A549 (cell line): ENCODE measurements at regions not wholly inside any gene's neighbourhood (a gene's known extent, or its start where the extent isn't known, plus 50 kb on each side); places are given as distances from the start of the nearest gene placed in this dataset.

Source experiments
- ATAC-seq, 2 experiments: fragments of 200-7000 bp in 1 of 2; fragments of >200 bp in 1 of 2; cut with Nextera tagmentation in 1 of 2; cut with Tn5 transposase in 1 of 2; 3 replicates each; pipeline versions ENCODE4 v1.8.0 to v1.9.1; 2018 to 2020; ENCODE audit warnings: mild to moderate bottlenecking in 1 of 2, moderate library complexity in 1 of 2
- CTCF ChIA-PET: fragments of 300-600 bp; sonication (Branson Sonifier 250); formaldehyde crosslinking; extraction: SDS; loops from one replicate; lab custom pipeline; 2021; ENCODE audit warnings: antibody characterized with exemption, inconsistent platforms; lab: Yijun Ruan, JAX
- POLR2A ChIA-PET: fragments of 350-600 bp; formaldehyde crosslinking; extraction: SDS; loops from one replicate; lab custom pipeline; 2021; ENCODE audit warnings: antibody characterized with exemption, inconsistent platforms; lab: Yijun Ruan, JAX
- DNase-seq, 2 experiments: peaks; one replicate each; pipeline versions ENCODE4 v3.0.0 to v3.0.0-alpha.2; 2011 to 2016; ENCODE audit warnings: low read depth in 1 of 2, low spot score in 1 of 2
- FAIRE-seq: peaks from 2 replicates; lab custom pipeline; 2011; peaks lifted over from hg19 to GRCh38; lab: Jason Lieb, UNC
- H3K27ac ChIP-seq, 2 experiments: fragments of >200 bp; sonication (Bioruptor Twin); formaldehyde crosslinking; 3 replicates each; pipeline ENCODE4 v1.5.1; 2016 to 2017
- H3K4me1 ChIP-seq: fragments of >200 bp; sonication (Bioruptor Twin); formaldehyde crosslinking; 3 replicates; pipeline ENCODE4 v1.6.1; 2016
- H3K4me2 ChIP-seq: fragments of >200 bp; sonication (Bioruptor Twin); formaldehyde crosslinking; 3 replicates; pipeline ENCODE4 v1.6.1; 2016
- H3K4me3 ChIP-seq: fragments of >200 bp; sonication (Bioruptor Twin); formaldehyde crosslinking; 3 replicates; pipeline ENCODE4 v1.5.1; 2016
- H3K9me3 ChIP-seq: fragments of >200 bp; sonication (Bioruptor Twin); formaldehyde crosslinking; 3 replicates; pipeline ENCODE4 v1.6.1; 2016
- CBX2 ChIP-seq: fragments of 200-600 bp; sonication (generic); IDR thresholded peaks from 2 replicates; pipeline ENCODE4 v1.6.1; 2016; ENCODE audit warnings: low read depth, mild to moderate bottlenecking, borderline replicate concordance
- CHD2 ChIP-seq: fragments of 150-350 bp; IDR thresholded peaks from 2 replicates; pipeline ENCODE4 v1.6.1; 2014; ENCODE audit warnings: low read length; ENCODE audit not compliant: partially characterized antibody
- EHF ChIP-seq: fragments of 250-450 bp; sonication (Bioruptor Pico); IDR thresholded peaks from 2 replicates; pipeline ENCODE4 v1.5.0; 2020; ENCODE audit warnings: mild to moderate bottlenecking
- EHMT2 ChIP-seq: fragments of 200-600 bp; sonication (generic); IDR thresholded peaks from 2 replicates; pipeline ENCODE4 v1.6.1; 2016; ENCODE audit warnings: antibody characterized with exemption, low read depth, mild to moderate bottlenecking, moderate library complexity
- FOSB ChIP-seq: fragments of 250-450 bp; sonication (Bioruptor Pico); IDR thresholded peaks from 2 replicates; pipeline ENCODE4 v1.5.0; 2020; ENCODE audit warnings: mild to moderate bottlenecking, moderate library complexity
- FOSL2 ChIP-seq, 2 experiments: fragments of 450-650 bp in 1 of 2; fragments of >200 bp in 1 of 2; sonication (Bioruptor Twin) in 1 of 2; formaldehyde crosslinking; IDR thresholded peaks; 2 replicates each; pipeline versions ENCODE4 v1.5.0 to v1.6.1; 2016 to 2020; ENCODE audit warnings: mild to moderate bottlenecking in 1 of 2, moderate library complexity in 1 of 2
- HEYL ChIP-seq: fragments of 250-450 bp; sonication (Bioruptor Pico); IDR thresholded peaks from 2 replicates; pipeline ENCODE4 v1.8.0; 2021; ENCODE audit warnings: mild to moderate bottlenecking, moderate library complexity
- KDM1A ChIP-seq: fragments of 200-600 bp; sonication (generic); IDR thresholded peaks from 2 replicates; pipeline ENCODE4 v1.6.1; 2016; ENCODE audit warnings: low read depth, mild to moderate bottlenecking
- MAZ ChIP-seq: fragments of 150-350 bp; IDR thresholded peaks from 2 replicates; pipeline ENCODE4 v1.6.1; 2014; ENCODE audit warnings: antibody characterized with exemption, low read depth, low read length, borderline replicate concordance
- MYC ChIP-seq: IDR thresholded peaks from 2 replicates; pipeline ENCODE4 v1.6.1; 2012; ENCODE audit warnings: mild to moderate bottlenecking, inconsistent platforms, low read length, improper control_type of control experiment, borderline replicate concordance
- PHF8 ChIP-seq: fragments of 200-600 bp; sonication (generic); IDR thresholded peaks from 2 replicates; pipeline ENCODE4 v1.6.1; 2016; ENCODE audit warnings: low read depth, mild to moderate bottlenecking, antibody characterized with exemption, moderate library complexity, borderline replicate concordance
- RARB ChIP-seq: fragments of 250-450 bp; sonication (Bioruptor Pico); IDR thresholded peaks from 2 replicates; pipeline ENCODE4 v1.8.0; 2021; ENCODE audit warnings: mild to moderate bottlenecking, moderate library complexity
- SREBF2 ChIP-seq: fragments of 450-650 bp; IDR thresholded peaks from 2 replicates; pipeline ENCODE4 v1.6.1; 2014; ENCODE audit warnings: mild to moderate bottlenecking, moderate library complexity
- TP53 ChIP-seq: fragments of 250-450 bp; sonication (Bioruptor Pico); IDR thresholded peaks from 2 replicates; pipeline ENCODE4 v1.5.0; 2021; ENCODE audit warnings: mild to moderate bottlenecking, moderate library complexity
- WGBS: methylation state at CpG from one replicate; pipeline ENCODE4 v1.1.6; 2017; ENCODE audit errors: missing lambda C conversion rate; 5-methylcytosine and 5-hydroxymethylcytosine counted together
- TF ChIP-seq, protein P1 (sequence below): IDR thresholded peaks from 2 replicates; pipeline ENCODE4 v1.6.1; 2012; ENCODE audit warnings: low read depth, borderline replicate concordance
- TF ChIP-seq, protein P2 (sequence below): fragments of >200 bp; sonication (Bioruptor Twin); formaldehyde crosslinking; IDR thresholded peaks from 2 replicates; pipeline ENCODE4 v1.6.1; 2016
- TF ChIP-seq, protein P3 (sequence below): fragments of 250-450 bp; sonication (Bioruptor Pico); IDR thresholded peaks from 2 replicates; pipeline ENCODE4 v1.5.0; 2021; ENCODE audit warnings: mild to moderate bottlenecking, moderate library complexity, borderline replicate concordance
- TF ChIP-seq, protein P4 (sequence below): fragments of >200 bp; sonication (Bioruptor Twin); formaldehyde crosslinking; IDR thresholded peaks from 3 replicates; pipeline ENCODE4 v1.5.1; 2016
- TF ChIP-seq, protein P5 (sequence below): fragments of 150-350 bp; IDR thresholded peaks from 2 replicates; pipeline ENCODE4 v1.6.1; 2014; ENCODE audit warnings: low read depth, mild to moderate bottlenecking, low read length

DNA sequence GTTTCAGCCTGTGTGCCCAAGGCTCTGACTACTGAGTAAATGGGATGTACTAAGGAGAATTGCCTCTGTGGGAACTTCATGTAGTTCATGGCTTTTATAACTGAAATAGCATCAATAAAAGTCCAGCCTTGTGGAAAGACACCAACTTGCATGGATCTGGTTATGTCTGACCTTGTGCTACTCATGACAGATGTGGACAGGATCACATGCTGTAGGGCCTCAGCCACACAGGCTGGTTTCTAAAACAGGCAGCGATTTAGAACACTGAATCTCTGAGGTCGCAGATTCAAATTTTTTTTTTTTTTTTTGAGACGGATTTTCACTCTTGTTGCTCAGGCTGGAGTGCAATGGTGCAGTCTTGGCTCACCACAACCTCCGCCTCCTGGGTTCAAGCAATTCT is 66.5 kb upstream of the SPIN1 start:
- Histone ChIP-seq H3K4me3 (no peak overlapping the region), H3K9me3 (no peaks in the 10 kb centered on the region), H3K27ac (no peak overlapping the region), H3K4me1 (no peaks in the 10 kb centered on the region), H3K4me2 (no peak overlapping the region)
- no peak for TF ChIP-seq EHMT2
- TF ChIP-seq CHD2: no peak
- TF ChIP-seq HEYL (CRISPR knock-in tag): no peak
- no peak for TF ChIP-seq TP53 (CRISPR knock-in tag)
- ATAC-seq (no peak), FAIRE-seq (no peak), DNase-seq (no peak)
- ChIA-PET CTCF (no interaction called here), POLR2A (no interaction called here)
- 79% methylated on average over 4 of the region's 4 CpGs for WGBS

DNA sequence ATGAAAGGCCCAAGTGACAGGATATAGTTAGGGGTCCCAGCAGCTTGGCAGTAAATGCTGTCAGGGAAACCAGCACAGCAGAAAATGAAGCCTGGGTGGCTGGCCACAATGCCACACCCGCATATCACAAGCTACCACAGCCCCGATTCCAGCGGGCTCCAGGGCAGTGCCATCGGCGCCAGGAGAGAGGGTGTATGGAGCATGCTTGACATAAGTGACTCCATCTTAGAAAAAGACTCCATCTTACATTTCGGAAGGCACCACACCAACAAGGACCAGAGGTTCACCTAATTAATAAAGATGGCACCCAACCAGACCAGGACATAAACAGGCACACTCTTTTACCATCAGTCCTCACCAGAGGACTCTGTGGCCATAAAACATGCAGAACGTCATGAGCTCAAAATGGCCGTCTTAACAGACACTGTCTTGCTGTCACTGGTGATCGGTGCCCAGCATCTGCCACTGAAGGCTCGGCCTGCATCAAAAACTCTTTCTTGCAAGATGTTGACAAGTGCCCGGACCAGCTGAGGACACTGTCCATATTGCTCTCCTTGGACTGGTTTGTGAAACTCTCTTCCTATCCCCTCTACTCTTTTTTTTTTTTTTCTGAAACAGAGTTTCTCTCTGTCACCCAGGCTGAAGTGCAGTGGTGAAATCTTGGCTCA is 67.4 kb upstream of the SPIN1 start:
- ATAC-seq (no peak), FAIRE-seq (no peak), DNase-seq (no peak)
- no peak overlapping the region for H3K27ac ChIP-seq
- ChIA-PET CTCF (interaction anchor here (1.3 kb wide), 1 partner anchor 10 kb away, joined by 3 read pairs; no protein-coding TSS in a partner anchor), POLR2A (no interaction called here)
- H3K4me3 ChIP-seq: no peak overlapping the region
- no peak overlapping the region for H3K4me2 ChIP-seq
- no peaks in the 10 kb centered on the region for H3K4me1 ChIP-seq
- no peaks in the 10 kb centered on the region for H3K9me3 ChIP-seq
- WGBS: 87% methylated on average over 11 of the region's 11 CpGs
- TF ChIP-seq SREBF2 (no peak), MYC (no peak), PHF8 (no peak), RARB (CRISPR knock-in tag) (no peak), KDM1A (no peak), EHF (no peak), FOSL2 (IDR thresholded peaks at IDR 0.05) (no peak), FOSL2 (CRISPR knock-in tag; IDR thresholded peaks at IDR 0.05) (no peak), CBX2 (no peak)
- TF ChIP-seq, protein P1, sequence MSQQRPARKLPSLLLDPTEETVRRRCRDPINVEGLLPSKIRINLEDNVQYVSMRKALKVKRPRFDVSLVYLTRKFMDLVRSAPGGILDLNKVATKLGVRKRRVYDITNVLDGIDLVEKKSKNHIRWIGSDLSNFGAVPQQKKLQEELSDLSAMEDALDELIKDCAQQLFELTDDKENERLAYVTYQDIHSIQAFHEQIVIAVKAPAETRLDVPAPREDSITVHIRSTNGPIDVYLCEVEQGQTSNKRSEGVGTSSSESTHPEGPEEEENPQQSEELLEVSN: no peak
- TF ChIP-seq, protein P2, sequence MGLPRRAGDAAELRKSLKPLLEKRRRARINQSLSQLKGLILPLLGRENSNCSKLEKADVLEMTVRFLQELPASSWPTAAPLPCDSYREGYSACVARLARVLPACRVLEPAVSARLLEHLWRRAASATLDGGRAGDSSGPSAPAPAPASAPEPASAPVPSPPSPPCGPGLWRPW: no peak
- TF ChIP-seq, protein P3, sequence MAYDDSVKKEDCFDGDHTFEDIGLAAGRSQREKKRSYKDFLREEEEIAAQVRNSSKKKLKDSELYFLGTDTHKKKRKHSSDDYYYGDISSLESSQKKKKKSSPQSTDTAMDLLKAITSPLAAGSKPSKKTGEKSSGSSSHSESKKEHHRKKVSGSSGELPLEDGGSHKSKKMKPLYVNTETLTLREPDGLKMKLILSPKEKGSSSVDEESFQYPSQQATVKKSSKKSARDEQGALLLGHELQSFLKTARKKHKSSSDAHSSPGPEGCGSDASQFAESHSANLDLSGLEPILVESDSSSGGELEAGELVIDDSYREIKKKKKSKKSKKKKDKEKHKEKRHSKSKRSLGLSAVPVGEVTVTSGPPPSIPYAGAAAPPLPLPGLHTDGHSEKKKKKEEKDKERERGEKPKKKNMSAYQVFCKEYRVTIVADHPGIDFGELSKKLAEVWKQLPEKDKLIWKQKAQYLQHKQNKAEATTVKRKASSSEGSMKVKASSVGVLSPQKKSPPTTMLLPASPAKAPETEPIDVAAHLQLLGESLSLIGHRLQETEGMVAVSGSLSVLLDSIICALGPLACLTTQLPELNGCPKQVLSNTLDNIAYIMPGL (CRISPR knock-in tag): no peak
- TF ChIP-seq, protein P4, sequence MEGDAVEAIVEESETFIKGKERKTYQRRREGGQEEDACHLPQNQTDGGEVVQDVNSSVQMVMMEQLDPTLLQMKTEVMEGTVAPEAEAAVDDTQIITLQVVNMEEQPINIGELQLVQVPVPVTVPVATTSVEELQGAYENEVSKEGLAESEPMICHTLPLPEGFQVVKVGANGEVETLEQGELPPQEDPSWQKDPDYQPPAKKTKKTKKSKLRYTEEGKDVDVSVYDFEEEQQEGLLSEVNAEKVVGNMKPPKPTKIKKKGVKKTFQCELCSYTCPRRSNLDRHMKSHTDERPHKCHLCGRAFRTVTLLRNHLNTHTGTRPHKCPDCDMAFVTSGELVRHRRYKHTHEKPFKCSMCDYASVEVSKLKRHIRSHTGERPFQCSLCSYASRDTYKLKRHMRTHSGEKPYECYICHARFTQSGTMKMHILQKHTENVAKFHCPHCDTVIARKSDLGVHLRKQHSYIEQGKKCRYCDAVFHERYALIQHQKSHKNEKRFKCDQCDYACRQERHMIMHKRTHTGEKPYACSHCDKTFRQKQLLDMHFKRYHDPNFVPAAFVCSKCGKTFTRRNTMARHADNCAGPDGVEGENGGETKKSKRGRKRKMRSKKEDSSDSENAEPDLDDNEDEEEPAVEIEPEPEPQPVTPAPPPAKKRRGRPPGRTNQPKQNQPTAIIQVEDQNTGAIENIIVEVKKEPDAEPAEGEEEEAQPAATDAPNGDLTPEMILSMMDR: no peak

DNA sequence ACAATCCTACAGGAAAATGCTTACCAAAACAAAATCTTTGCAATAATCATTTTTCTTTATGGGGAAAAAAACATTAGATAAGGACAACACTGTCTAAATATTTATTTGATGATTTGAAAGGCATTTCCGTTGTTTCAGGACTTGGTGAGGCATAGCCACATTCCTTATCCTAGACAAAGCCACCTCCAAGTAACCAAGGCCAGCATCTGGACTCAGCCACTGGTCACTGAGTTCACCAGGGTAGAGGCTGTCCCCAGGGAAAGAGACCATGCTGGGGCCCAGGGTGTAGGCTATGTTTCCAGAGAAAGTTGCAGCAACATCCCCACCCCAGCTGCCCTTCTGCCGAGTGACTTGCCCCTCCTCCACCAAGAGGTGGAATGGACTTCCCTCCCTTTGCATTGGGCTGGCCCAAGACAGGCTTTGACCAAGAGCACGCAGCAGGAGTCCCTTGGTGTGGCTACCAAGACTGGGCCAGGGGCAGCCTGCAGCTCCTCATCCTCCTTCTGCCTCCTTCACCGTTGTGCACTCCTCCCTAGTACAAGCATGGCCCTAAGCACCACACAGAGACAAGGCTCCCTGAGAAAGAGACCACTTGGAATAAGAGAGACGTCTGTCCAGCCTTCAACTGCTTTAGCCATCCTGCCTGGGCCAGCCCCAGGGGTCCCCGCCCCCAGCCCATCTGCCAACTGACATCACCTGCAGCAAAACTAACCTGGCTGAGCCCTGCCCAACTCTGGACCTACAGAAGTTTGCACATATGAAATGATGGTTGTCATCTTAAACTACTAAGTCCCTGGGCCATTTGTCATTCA is 68.1 kb upstream of the SPIN1 start:
- WGBS: 48% methylated on average over 6 of the region's 6 CpGs
- POLR2A ChIA-PET: no interaction called here
- no peak for FAIRE-seq
- TF ChIP-seq, protein P3 (CRISPR knock-in tag): no peak
- TF ChIP-seq FOSB (CRISPR knock-in tag) (no peak), MAZ (no peak)
- TF ChIP-seq, protein P5, sequence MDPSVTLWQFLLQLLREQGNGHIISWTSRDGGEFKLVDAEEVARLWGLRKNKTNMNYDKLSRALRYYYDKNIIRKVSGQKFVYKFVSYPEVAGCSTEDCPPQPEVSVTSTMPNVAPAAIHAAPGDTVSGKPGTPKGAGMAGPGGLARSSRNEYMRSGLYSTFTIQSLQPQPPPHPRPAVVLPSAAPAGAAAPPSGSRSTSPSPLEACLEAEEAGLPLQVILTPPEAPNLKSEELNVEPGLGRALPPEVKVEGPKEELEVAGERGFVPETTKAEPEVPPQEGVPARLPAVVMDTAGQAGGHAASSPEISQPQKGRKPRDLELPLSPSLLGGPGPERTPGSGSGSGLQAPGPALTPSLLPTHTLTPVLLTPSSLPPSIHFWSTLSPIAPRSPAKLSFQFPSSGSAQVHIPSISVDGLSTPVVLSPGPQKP: no peak

More for the DNA sequence above, 68.1 kb upstream of the SPIN1 start:
- Histone ChIP-seq H3K4me2 (no peak overlapping the region), H3K27ac (no peak overlapping the region), H3K4me1 (no peaks in the 10 kb centered on the region), H3K9me3 (no peaks in the 10 kb centered on the region), H3K4me3 (no peak overlapping the region)
- CTCF ChIA-PET: interaction anchor here (1.3 kb wide), 1 partner anchor 11 kb away, joined by 3 read pairs; no protein-coding TSS in a partner anchor
- ATAC-seq (no peak), DNase-seq (no peak)
